A549 (cell line): ENCODE measurements at regions not wholly inside any gene's neighbourhood (a gene's known extent, or its start where the extent isn't known, plus 50 kb on each side); places are given as distances from the start of the nearest gene placed in this dataset.

Source experiments
- JUNB ChIP-seq: fragments of >200 bp; sonication (Bioruptor Twin); formaldehyde crosslinking; IDR thresholded peaks from 2 replicates; pipeline ENCODE4 v1.6.1; 2016
- PBX3 ChIP-seq: IDR thresholded peaks from 2 replicates; pipeline ENCODE4 v1.6.1; 2012
- POLR2A ChIP-seq: IDR thresholded peaks from 2 replicates; pipeline ENCODE4 v1.6.1; 2012; ENCODE audit warnings: mild to moderate bottlenecking, low read length
- TF ChIP-seq, protein P1 (sequence below): fragments of >200 bp; sonication (Bioruptor Twin); formaldehyde crosslinking; IDR thresholded peaks from 3 replicates; pipeline ENCODE4 v1.5.1; 2016
- TF ChIP-seq, protein P2 (sequence below): fragments of 200-600 bp; sonication (generic); IDR thresholded peaks from 2 replicates; pipeline ENCODE4 v1.6.1; 2016; ENCODE audit warnings: antibody characterized with exemption, mild to moderate bottlenecking, moderate library complexity

- TF ChIP-seq POLR2A = no peak
- TF ChIP-seq, protein P1, sequence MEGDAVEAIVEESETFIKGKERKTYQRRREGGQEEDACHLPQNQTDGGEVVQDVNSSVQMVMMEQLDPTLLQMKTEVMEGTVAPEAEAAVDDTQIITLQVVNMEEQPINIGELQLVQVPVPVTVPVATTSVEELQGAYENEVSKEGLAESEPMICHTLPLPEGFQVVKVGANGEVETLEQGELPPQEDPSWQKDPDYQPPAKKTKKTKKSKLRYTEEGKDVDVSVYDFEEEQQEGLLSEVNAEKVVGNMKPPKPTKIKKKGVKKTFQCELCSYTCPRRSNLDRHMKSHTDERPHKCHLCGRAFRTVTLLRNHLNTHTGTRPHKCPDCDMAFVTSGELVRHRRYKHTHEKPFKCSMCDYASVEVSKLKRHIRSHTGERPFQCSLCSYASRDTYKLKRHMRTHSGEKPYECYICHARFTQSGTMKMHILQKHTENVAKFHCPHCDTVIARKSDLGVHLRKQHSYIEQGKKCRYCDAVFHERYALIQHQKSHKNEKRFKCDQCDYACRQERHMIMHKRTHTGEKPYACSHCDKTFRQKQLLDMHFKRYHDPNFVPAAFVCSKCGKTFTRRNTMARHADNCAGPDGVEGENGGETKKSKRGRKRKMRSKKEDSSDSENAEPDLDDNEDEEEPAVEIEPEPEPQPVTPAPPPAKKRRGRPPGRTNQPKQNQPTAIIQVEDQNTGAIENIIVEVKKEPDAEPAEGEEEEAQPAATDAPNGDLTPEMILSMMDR = no peak
- TF ChIP-seq, protein P2, sequence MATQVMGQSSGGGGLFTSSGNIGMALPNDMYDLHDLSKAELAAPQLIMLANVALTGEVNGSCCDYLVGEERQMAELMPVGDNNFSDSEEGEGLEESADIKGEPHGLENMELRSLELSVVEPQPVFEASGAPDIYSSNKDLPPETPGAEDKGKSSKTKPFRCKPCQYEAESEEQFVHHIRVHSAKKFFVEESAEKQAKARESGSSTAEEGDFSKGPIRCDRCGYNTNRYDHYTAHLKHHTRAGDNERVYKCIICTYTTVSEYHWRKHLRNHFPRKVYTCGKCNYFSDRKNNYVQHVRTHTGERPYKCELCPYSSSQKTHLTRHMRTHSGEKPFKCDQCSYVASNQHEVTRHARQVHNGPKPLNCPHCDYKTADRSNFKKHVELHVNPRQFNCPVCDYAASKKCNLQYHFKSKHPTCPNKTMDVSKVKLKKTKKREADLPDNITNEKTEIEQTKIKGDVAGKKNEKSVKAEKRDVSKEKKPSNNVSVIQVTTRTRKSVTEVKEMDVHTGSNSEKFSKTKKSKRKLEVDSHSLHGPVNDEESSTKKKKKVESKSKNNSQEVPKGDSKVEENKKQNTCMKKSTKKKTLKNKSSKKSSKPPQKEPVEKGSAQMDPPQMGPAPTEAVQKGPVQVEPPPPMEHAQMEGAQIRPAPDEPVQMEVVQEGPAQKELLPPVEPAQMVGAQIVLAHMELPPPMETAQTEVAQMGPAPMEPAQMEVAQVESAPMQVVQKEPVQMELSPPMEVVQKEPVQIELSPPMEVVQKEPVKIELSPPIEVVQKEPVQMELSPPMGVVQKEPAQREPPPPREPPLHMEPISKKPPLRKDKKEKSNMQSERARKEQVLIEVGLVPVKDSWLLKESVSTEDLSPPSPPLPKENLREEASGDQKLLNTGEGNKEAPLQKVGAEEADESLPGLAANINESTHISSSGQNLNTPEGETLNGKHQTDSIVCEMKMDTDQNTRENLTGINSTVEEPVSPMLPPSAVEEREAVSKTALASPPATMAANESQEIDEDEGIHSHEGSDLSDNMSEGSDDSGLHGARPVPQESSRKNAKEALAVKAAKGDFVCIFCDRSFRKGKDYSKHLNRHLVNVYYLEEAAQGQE = no peak
- TF ChIP-seq JUNB = no peak
- TF ChIP-seq PBX3 = no peak
Measured at GRCh38 chr18:67241299-67241698, 275.2 kb downstream of the DSEL start.
